ENCODE measurements at regions not wholly inside any gene's neighbourhood (a gene's known extent, or its start where the extent isn't known, plus 50 kb on each side); places are given as distances from the start of the nearest gene placed in this dataset.

GRCh38 chr3:76715426-76715825, 324.5 kb upstream of the ROBO2 start:
- ChIA-PET POLR2A (ENCODE audit: partially characterized antibody) (no interaction called here), CTCF (ENCODE audit: partially characterized antibody) (interaction anchor here (1.6 kb wide), 1 partner anchor 8 kb away, joined by 6 read pairs; no protein-coding TSS in a partner anchor)
- Histone ChIP-seq H3K79me2 (ENCODE audit: control insufficient read depth in 1 of 2, insufficient read depth in 2 of 2, low read length in 2 of 2) (no peaks in the 10 kb centered on the region), H3K4me2 (ENCODE audit: insufficient read depth in 1 of 2, low read depth in 2 of 2, low read length in 2 of 2) (no peak overlapping the region), H4K8ac (ENCODE audit: extremely low read depth, insufficient read depth, low read length) (no peak overlapping the region), H2BK12ac (ENCODE audit: low read depth, low read length) (no peak overlapping the region), H2BK5ac (ENCODE audit: low read depth, low read length) (no peak overlapping the region), H2BK20ac (ENCODE audit: low read length) (no peak overlapping the region), H3K23ac (ENCODE audit: insufficient read length) (no peak overlapping the region), H3K36me3 (ENCODE audit: control insufficient read depth in 2 of 4, insufficient read depth in 4 of 4, low read length in 3 of 4) (no peaks in the 10 kb centered on the region), H4K20me1 (replicated peaks in 1 of 2; ENCODE audit: control insufficient read depth in 1 of 2, insufficient read depth in 2 of 2, low read length in 2 of 2) (no peaks in the 10 kb centered on the region), H3K4me3 (ENCODE audit: extremely low read depth in 1 of 4, insufficient read depth in 2 of 4, low read depth in 3 of 4, low read length in 4 of 4) (no peak overlapping the region), H3K23me2 (ENCODE audit: low read depth, low read length) (no peaks in the 10 kb centered on the region), H3K18ac (ENCODE audit: extremely low read depth, low read length) (no peak overlapping the region), H3K9ac (replicated peaks in 1 of 4; ENCODE audit: extremely low read depth in 1 of 4, low read depth in 3 of 4, low read length in 3 of 4) (no peak overlapping the region), H4K91ac (replicated peaks; ENCODE audit: insufficient read length, low read length) (no peak overlapping the region), H4K5ac (ENCODE audit: insufficient read length, low read depth, low read length) (no peak overlapping the region), H3K27ac (ENCODE audit: low read depth, low read length) (no peak overlapping the region), H3K56ac (replicated peaks; ENCODE audit: insufficient read length, low read depth, low read length) (no peak overlapping the region), H3K4ac (replicated peaks; ENCODE audit: insufficient read length, low read depth, low read length) (no peak overlapping the region), H3K9me3 (ENCODE audit: insufficient read depth in 2 of 2, low read depth in 1 of 2, low read length in 1 of 2) (no peaks in the 10 kb centered on the region), H3K79me1 (ENCODE audit: low read depth, low read length) (no peaks in the 10 kb centered on the region), H3K27me3 (replicated peaks in 1 of 4; ENCODE audit: control insufficient read depth in 3 of 4, extremely low read depth in 1 of 4, insufficient read depth in 3 of 4, low read length in 3 of 4) (no peaks in the 10 kb centered on the region), H3K14ac (ENCODE audit: insufficient read length) (no peak overlapping the region), H2AK5ac (ENCODE audit: low read depth, low read length) (no peak overlapping the region), H2AFZ (ENCODE audit: low read length) (no peak overlapping the region), H3K4me1 (replicated peaks in 1 of 4; ENCODE audit: control insufficient read depth in 3 of 4, insufficient read depth in 4 of 4, low read length in 3 of 4) (no peaks in the 10 kb centered on the region), H2BK15ac (ENCODE audit: low read length) (no peak overlapping the region), H2BK120ac (replicated peaks; ENCODE audit: low read depth, low read length) (no peak overlapping the region)
- WGBS, 2 experiments (ENCODE audit: extremely low coverage in 1 of 2, insufficient coverage in 1 of 2, insufficient read length in 1 of 2, insufficient replicate concordance in 2 of 2, low coverage in 1 of 2, low lambda C conversion rate in 2 of 2, missing lambda C conversion rate in 1 of 2), result 95% methylated on average over 1 of the region's 1 CpG; no CpG with 5 or more reads in 1 of the 2 experiments
- FAIRE-seq (no peak), DNase-seq (ENCODE audit: low read depth in 1 of 2, low spot score in 2 of 2) (no peak)
- no peak for TF ChIP-seq POLR2A (IDR thresholded peaks at IDR 0.05; ENCODE audit: control extremely low read depth in 1 of 2, low read depth in 2 of 2, low read length in 2 of 2)
- TF ChIP-seq, protein P1, sequence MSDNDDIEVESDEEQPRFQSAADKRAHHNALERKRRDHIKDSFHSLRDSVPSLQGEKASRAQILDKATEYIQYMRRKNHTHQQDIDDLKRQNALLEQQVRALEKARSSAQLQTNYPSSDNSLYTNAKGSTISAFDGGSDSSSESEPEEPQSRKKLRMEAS (IDR thresholded peaks at IDR 0.05), result no peak
- TF ChIP-seq NRF1 (IDR thresholded peaks at IDR 0.05; ENCODE audit: low read depth, low read length), result no peak
- TF ChIP-seq FOSL1 (IDR thresholded peaks at IDR 0.05; ENCODE audit: insufficient read depth, low read depth, low read length), result no peak
- TF ChIP-seq BRCA1 (IDR thresholded peaks at IDR 0.05; ENCODE audit: low read depth, low read length), result no peak
- no peak for TF ChIP-seq CTBP2 (IDR thresholded peaks at IDR 0.05; ENCODE audit: borderline replicate concordance, insufficient read depth, insufficient read length, low read length)
- no peak for TF ChIP-seq CBX8 (IDR thresholded peaks at IDR 0.05; ENCODE audit: borderline replicate concordance, low read depth, low read length)
- TF ChIP-seq RAD21 (IDR thresholded peaks at IDR 0.05 in 1 of 2, conservative IDR thresholded peaks at IDR 0.05 in 1 of 2; ENCODE audit: low read depth in 2 of 2, low read length in 2 of 2), result no peak
- no peak for TF ChIP-seq SRF (IDR thresholded peaks at IDR 0.05; ENCODE audit: low read depth, low read length)
- TF ChIP-seq SUZ12 (IDR thresholded peaks at IDR 0.05; ENCODE audit: low read length), result no peak
- no peak for TF ChIP-seq HDAC6 (IDR thresholded peaks at IDR 0.05; ENCODE audit: low read depth, low read length)

Measured in H1 (cell line).